ENCODE measurements at regions not wholly inside any gene's neighbourhood (a gene's known extent, or its start where the extent isn't known, plus 50 kb on each side); places are given as distances from the start of the nearest gene placed in this dataset.

- no peaks in the 10 kb centered on the region for H3K9me3 ChIP-seq
- intact Hi-C loops (cut with DNase I): loop anchor here (10.0 kb wide), 1 partner anchor 739 kb away; no protein-coding TSS in a partner anchor
- H3K36me3 ChIP-seq: no peaks in the 10 kb centered on the region
- no peaks in the 10 kb centered on the region for H3K27me3 ChIP-seq
- H3K4me1 ChIP-seq: peaks cover 0 to 29% (median 16%) of the 10 kb centered on the region in 4 donors
- no peak for DNase-seq
- WGBS, 2 donors: 49 to 65% methylated on average over 3 of the region's 3 CpGs
- H3K27ac ChIP-seq: peak overlapping the region in 1 of 4 donors; percentile 56
- TF ChIP-seq POLR2AphosphoS5 (IDR thresholded peaks at IDR 0.05) (peak in 1 of 4 donors; percentile 14), CTCF (IDR thresholded peaks at IDR 0.05) (no peak), EP300 (IDR thresholded peaks at IDR 0.05) (no peak)
- no peak overlapping the region for H3K4me3 ChIP-seq
These were observed 61.1 kb upstream of the TMCO5A start for GRCh38 chr15:37873336-37873735.

DNA sequence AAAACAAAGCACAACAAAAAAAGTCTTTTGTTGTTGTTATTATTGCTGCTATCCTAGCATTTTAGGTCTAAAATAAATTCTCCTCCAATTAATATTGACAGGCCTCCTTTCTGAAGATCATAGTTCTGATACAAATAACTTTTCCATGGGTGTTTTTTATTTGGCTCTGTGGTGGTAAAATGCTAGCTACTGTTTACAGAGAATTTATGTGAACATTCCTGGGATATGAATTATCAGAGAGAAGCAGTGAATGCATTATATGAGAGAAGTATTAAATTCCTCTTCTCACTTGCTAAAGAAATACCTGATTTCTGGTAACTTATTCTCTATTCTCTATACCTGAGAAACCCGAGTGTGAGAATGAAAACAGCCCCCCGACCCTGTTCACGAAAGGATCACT is 57.5 kb upstream of the TMCO5A start:
- intact Hi-C loops (cut with DNase I): loop anchor here (10.0 kb wide), 1 partner anchor 742 kb away; no protein-coding TSS in a partner anchor
- no peak for DNase-seq
- TF ChIP-seq EP300 (IDR thresholded peaks at IDR 0.05) (no peak), POLR2AphosphoS5 (IDR thresholded peaks at IDR 0.05) (no peak), POLR2A (IDR thresholded peaks at IDR 0.05) (no peak), CTCF (IDR thresholded peaks at IDR 0.05) (no peak)
- Histone ChIP-seq H3K36me3 (no peaks in the 10 kb centered on the region), H3K9me3 (no peaks in the 10 kb centered on the region), H3K4me3 (no peak overlapping the region), H3K4me1 (peaks cover 0 to 46% (median 30%) of the 10 kb centered on the region in 4 donors), H3K27me3 (no peaks in the 10 kb centered on the region), H3K27ac (no peak overlapping the region)
- WGBS, 2 donors: 62 to 83% methylated on average over 3 of the region's 3 CpGs

DNA sequence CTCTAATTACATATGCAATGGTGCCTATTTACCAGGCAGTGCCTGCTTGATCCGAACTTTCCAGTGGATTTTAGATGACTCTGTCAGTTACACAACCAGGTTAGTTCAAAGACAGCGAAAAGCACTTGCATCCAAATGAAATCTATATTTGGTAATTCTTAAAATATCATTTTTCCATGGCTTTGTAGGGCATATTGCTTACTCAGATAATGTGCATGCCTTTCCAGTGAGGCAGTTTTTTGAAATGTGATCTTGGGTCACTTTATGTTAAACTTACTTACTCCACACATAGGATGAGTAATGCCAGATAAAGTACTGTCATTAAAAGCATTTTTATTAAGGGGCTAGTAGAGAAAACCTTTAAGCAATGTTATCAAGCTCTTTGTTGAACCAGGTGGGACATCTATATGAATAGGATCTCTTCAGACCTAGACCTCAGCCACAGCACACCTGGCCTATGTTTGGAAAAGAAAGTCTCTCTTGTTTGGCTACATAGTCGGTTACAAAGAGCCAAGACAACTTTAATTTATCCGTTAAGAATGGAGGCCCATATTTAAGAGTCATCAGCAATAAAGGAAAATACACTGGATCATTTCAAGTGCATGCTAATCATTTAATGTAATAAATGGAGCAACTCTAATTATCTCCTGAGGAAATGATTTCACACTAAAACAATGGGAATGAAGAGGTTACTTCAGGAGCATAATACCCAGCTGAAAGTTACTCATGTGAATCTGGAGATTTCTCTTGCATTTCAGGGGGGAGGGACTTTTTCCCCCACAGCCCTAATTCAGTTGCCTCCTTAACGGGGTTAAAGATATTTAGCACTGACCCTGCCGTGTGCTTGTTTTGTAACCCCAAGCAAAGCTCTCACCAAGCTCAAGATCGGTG is 56.3 kb upstream of the TMCO5A start:
- H3K4me1 ChIP-seq: peaks cover 0 to 38% (median 27%) of the 10 kb centered on the region in 4 donors
- no peak for TF ChIP-seq EP300 (IDR thresholded peaks at IDR 0.05)
- TF ChIP-seq CTCF (IDR thresholded peaks at IDR 0.05): no peak
- TF ChIP-seq POLR2AphosphoS5 (IDR thresholded peaks at IDR 0.05): no peak
- no peak for TF ChIP-seq POLR2A (IDR thresholded peaks at IDR 0.05)
- no peak for DNase-seq
- no peaks in the 10 kb centered on the region for H3K9me3 ChIP-seq
- no peaks in the 10 kb centered on the region for H3K27me3 ChIP-seq
- intact Hi-C loops (cut with DNase I): loop anchor here (10.0 kb wide), 1 partner anchor 743 kb away; no protein-coding TSS in a partner anchor
- 39 to 65% methylated on average over 7 of the region's 7 CpGs for WGBS, 2 donors
- peak overlapping the region in 2 of 4 donors; percentile 14 to 34 for H3K27ac ChIP-seq
- H3K36me3 ChIP-seq: no peaks in the 10 kb centered on the region
- no peak overlapping the region for H3K4me3 ChIP-seq

- Histone ChIP-seq H3K27ac (peak overlapping the region in 2 of 4 donors; percentile 48 to 66), H3K9me3 (no peaks in the 10 kb centered on the region), H3K27me3 (no peaks in the 10 kb centered on the region), H3K4me1 (peaks cover 0 to 32% (median 24%) of the 10 kb centered on the region in 4 donors), H3K4me3 (no peak overlapping the region), H3K36me3 (no peaks in the 10 kb centered on the region)
- DNase-seq: no peak
- intact Hi-C loops (cut with DNase I): loop anchor here (10.0 kb wide), 1 partner anchor 995 kb away; no protein-coding TSS in a partner anchor
- no peak for TF ChIP-seq POLR2A (IDR thresholded peaks at IDR 0.05)
- TF ChIP-seq CTCF (IDR thresholded peaks at IDR 0.05): peak; percentile 32 to 77 (median 63)
- WGBS, 2 donors: 25 to 35% methylated on average over 12 of the region's 12 CpGs
These were observed 54.2 kb upstream of the TMCO5A start for GRCh38 chr15:37880009-37880834.
